Activated B cell treated with CpG ODN at 0.5 μM for 24 hours (primary cell): ENCODE measurements at regions not wholly inside any gene's neighbourhood (a gene's known extent, or its start where the extent isn't known, plus 50 kb on each side); places are given as distances from the start of the nearest gene placed in this dataset.

Experiments used
- ATAC-seq: fragments of 200-7000 bp; cut with Tn5 transposase; one replicate; pipeline ENCODE4 v1.10.0; 2021; ENCODE audit warnings: low read depth, mild to moderate bottlenecking, moderate library complexity
- CTCF ChIA-PET: fragments of 350-600 bp; sonication (Branson Sonifier 250); formaldehyde crosslinking; loops from one replicate; lab custom pipeline; 2021; ENCODE audit warnings: antibody characterized with exemption; lab: Charles Lee
- POLR2A ChIA-PET: fragments of 350-600 bp; sonication (Branson Sonifier 250); formaldehyde crosslinking; loops from one replicate; lab custom pipeline; 2021; ENCODE audit warnings: antibody characterized with exemption; lab: Charles Lee
- DNase-seq: peaks from one replicate; pipeline ENCODE4 v3.0.0; 2022
- H3K27ac Mint-ChIP-seq: one replicate; pipeline ENCODE4 v1.8.0; 2020; ENCODE audit warnings: mixed read lengths
- H3K27me3 Mint-ChIP-seq: one replicate; pipeline ENCODE4 v1.8.0; 2021; ENCODE audit warnings: mixed read lengths
- H3K36me3 Mint-ChIP-seq: one replicate; pipeline ENCODE4 v1.8.0; 2021; ENCODE audit warnings: low read depth, mixed read lengths
- H3K4me1 Mint-ChIP-seq: one replicate; pipeline ENCODE4 v1.8.0; 2021; ENCODE audit warnings: mixed read lengths
- H3K4me3 Mint-ChIP-seq: one replicate; pipeline ENCODE4 v1.8.0; 2020; ENCODE audit warnings: mild to moderate bottlenecking, mixed read lengths
- H3K9me3 Mint-ChIP-seq: one replicate; pipeline ENCODE4 v1.8.0; 2020; ENCODE audit warnings: mixed read lengths
- intact Hi-C: fragments of 100-400 bp; cut with micrococcal nuclease; formaldehyde crosslinking; loops from one replicate; pipeline ENCODE4 v1.15.1; 2024
- TF ChIP-seq, protein P1 (sequence below): fragments of 200-600 bp; IDR thresholded peaks from one replicate; pipeline ENCODE4 v1.8.0; 2022; ENCODE audit warnings: antibody characterized with exemption, mild to moderate bottlenecking

DNA sequence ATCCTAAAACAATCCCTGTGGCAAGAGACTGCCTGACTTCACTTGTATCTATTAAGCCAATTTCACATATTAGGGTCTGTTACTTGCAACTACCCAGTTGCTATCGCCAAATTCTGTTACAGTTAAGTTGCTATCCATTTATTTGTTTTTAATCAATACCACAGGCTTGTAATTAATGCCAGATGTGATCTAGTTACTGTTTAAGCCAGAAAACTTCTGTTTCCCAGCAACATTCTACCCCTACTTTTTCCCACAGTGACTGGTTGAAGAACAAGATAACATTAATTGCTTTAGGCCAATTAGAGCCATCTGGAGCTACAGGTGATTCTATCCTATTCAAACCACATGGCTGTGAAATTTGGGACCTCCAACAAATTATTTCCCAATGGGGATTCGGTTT lies 131.3 kb downstream of the ALOX5 start:
- Mint-ChIP-seq H3K9me3 (no peaks in the 10 kb centered on the region), H3K27me3 (no peaks in the 10 kb centered on the region), H3K36me3 (peaks cover 2% of the 10 kb centered on the region), H3K27ac (no peak overlapping the region), H3K4me1 (peaks cover 5% of the 10 kb centered on the region), H3K4me3 (no peak overlapping the region)
- DNase-seq (no peak), ATAC-seq (no peak)
- intact Hi-C loops = no loop called here
- ChIA-PET CTCF (no interaction called here), POLR2A (no interaction called here)
- TF ChIP-seq, protein P1, sequence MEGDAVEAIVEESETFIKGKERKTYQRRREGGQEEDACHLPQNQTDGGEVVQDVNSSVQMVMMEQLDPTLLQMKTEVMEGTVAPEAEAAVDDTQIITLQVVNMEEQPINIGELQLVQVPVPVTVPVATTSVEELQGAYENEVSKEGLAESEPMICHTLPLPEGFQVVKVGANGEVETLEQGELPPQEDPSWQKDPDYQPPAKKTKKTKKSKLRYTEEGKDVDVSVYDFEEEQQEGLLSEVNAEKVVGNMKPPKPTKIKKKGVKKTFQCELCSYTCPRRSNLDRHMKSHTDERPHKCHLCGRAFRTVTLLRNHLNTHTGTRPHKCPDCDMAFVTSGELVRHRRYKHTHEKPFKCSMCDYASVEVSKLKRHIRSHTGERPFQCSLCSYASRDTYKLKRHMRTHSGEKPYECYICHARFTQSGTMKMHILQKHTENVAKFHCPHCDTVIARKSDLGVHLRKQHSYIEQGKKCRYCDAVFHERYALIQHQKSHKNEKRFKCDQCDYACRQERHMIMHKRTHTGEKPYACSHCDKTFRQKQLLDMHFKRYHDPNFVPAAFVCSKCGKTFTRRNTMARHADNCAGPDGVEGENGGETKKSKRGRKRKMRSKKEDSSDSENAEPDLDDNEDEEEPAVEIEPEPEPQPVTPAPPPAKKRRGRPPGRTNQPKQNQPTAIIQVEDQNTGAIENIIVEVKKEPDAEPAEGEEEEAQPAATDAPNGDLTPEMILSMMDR = no peak

DNA sequence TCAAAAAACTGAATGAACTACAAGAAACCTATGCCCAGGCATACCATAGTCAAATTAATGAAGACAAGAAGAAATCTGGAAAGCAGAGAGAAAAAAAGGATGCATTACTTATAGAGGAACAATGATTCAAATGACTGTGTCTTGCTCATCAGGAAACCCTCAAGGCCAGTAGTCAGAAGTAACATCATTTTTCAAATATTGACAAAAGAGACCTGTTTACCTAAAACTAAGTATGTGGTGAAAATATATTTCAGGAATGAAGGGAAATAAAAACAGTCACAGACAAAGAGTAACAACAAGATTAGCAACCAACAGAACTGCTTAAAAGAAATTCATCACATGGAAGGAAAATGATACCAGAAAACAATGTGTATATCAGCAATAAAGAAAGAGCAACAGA lies 128.4 kb downstream of the ALOX5 start:
- Mint-ChIP-seq H3K4me1 (peaks cover 6% of the 10 kb centered on the region), H3K36me3 (peaks cover 6% of the 10 kb centered on the region), H3K9me3 (peaks cover under 1% of the 10 kb centered on the region), H3K4me3 (no peak overlapping the region), H3K27me3 (no peaks in the 10 kb centered on the region), H3K27ac (no peak overlapping the region)
- intact Hi-C loops = no loop called here
- TF ChIP-seq, protein P1 = no peak
- CTCF ChIA-PET = no interaction called here
- ATAC-seq (no peak), DNase-seq (no peak)
- POLR2A ChIA-PET = no interaction called here

- H3K27ac Mint-ChIP-seq = no peak overlapping the region
- TF ChIP-seq, protein P1 = no peak
- intact Hi-C loops = loop anchor here (2.0 kb wide), 1 partner anchor 15 kb away; no protein-coding TSS in a partner anchor
- H3K4me1 Mint-ChIP-seq = peaks cover 9% of the 10 kb centered on the region
- H3K9me3 Mint-ChIP-seq = peaks cover 6% of the 10 kb centered on the region
- ATAC-seq (no peak), DNase-seq (no peak)
- ChIA-PET POLR2A (no interaction called here), CTCF (no interaction called here)
- no peaks in the 10 kb centered on the region for H3K27me3 Mint-ChIP-seq
- H3K36me3 Mint-ChIP-seq = peaks cover 9% of the 10 kb centered on the region
- no peak overlapping the region for H3K4me3 Mint-ChIP-seq
Observed at GRCh38 chr10:45501791-45502190, 127.8 kb downstream of the ALOX5 start.

- ATAC-seq (no peak), DNase-seq (no peak)
- CTCF ChIA-PET = no interaction called here
- no peak overlapping the region for H3K27ac Mint-ChIP-seq
- H3K9me3 Mint-ChIP-seq = peaks cover 8% of the 10 kb centered on the region
- peaks cover 8% of the 10 kb centered on the region for H3K4me1 Mint-ChIP-seq
- intact Hi-C loops = loop anchor here (2.0 kb wide), 1 partner anchor 16 kb away; no protein-coding TSS in a partner anchor
- no peaks in the 10 kb centered on the region for H3K27me3 Mint-ChIP-seq
- POLR2A ChIA-PET = no interaction called here
- TF ChIP-seq, protein P1 = no peak
- H3K4me3 Mint-ChIP-seq = no peak overlapping the region
- peaks cover 10% of the 10 kb centered on the region for H3K36me3 Mint-ChIP-seq
Observed at GRCh38 chr10:45500798-45501197, 126.8 kb downstream of the ALOX5 start.

GRCh38 chr10:45500304-45500703 lies 126.3 kb downstream of the ALOX5 start:
- no peak overlapping the region for H3K4me3 Mint-ChIP-seq
- intact Hi-C loops = loop anchor here (2.0 kb wide), 1 partner anchor 16 kb away; no protein-coding TSS in a partner anchor
- no peak overlapping the region for H3K27ac Mint-ChIP-seq
- CTCF ChIA-PET = no interaction called here
- ATAC-seq (no peak), DNase-seq (no peak)
- peaks cover 12% of the 10 kb centered on the region for H3K9me3 Mint-ChIP-seq
- POLR2A ChIA-PET = no interaction called here
- H3K4me1 Mint-ChIP-seq = peaks cover 8% of the 10 kb centered on the region
- TF ChIP-seq, protein P1 = no peak
- no peaks in the 10 kb centered on the region for H3K27me3 Mint-ChIP-seq
- H3K36me3 Mint-ChIP-seq = peaks cover 13% of the 10 kb centered on the region
